WTC11 (cell line): ENCODE measurements at regions not wholly inside any gene's neighbourhood (a gene's known extent, or its start where the extent isn't known, plus 50 kb on each side); places are given as distances from the start of the nearest gene placed in this dataset.
A peak's percentile ranks its signal among the peaks of the same experiment; 100 is the strongest.

Experiments used
- ATAC-seq: fragments of 200-7000 bp; cut with Tn5 transposase; 2 replicates; pipeline ENCODE4 v1.10.0; 2021; ENCODE audit warnings: mild to moderate bottlenecking, moderate library complexity
- CTCF ChIA-PET: fragments of 300-600 bp; sonication (Branson Sonifier 250); formaldehyde crosslinking; loops from one replicate; lab custom pipeline; 2021; ENCODE audit warnings: antibody characterized with exemption; lab: Charles Lee
- POLR2A ChIA-PET: fragments of 350-600 bp; sonication (Branson Sonifier 250); formaldehyde crosslinking; loops from one replicate; lab custom pipeline; 2021; ENCODE audit warnings: antibody characterized with exemption; lab: Charles Lee
- DNase-seq: peaks from one replicate; pipeline ENCODE4 v3.0.0; 2021; ENCODE audit warnings: low spot score
- H3K27ac Mint-ChIP-seq: 2 replicates; pipeline ENCODE4 v1.8.0; 2021; ENCODE audit warnings: mixed read lengths
- H3K27me3 Mint-ChIP-seq: 2 replicates; pipeline ENCODE4 v1.8.0; 2021; ENCODE audit warnings: low read depth, mild to moderate bottlenecking, moderate library complexity, mixed read lengths
- H3K36me3 Mint-ChIP-seq: 2 replicates; pipeline ENCODE4 v1.8.0; 2021; ENCODE audit warnings: mixed read lengths
- H3K4me1 Mint-ChIP-seq: 2 replicates; pipeline ENCODE4 v1.8.0; 2022; ENCODE audit warnings: mixed read lengths
- H3K4me3 Mint-ChIP-seq: 2 replicates; pipeline ENCODE4 v1.8.0; 2021; ENCODE audit warnings: mild to moderate bottlenecking, moderate library complexity, mixed read lengths
- H3K9me3 Mint-ChIP-seq: 2 replicates; pipeline ENCODE4 v1.8.0; 2021; ENCODE audit warnings: mixed read lengths
- CBFB ChIP-seq: sonication (generic); formaldehyde crosslinking; IDR thresholded peaks from 2 replicates; pipeline ENCODE4 v1.8.1; 2022; ENCODE audit warnings: mild to moderate bottlenecking, low read depth, missing genetic modification reagents
- CREB1 ChIP-seq: sonication (generic); formaldehyde crosslinking; IDR thresholded peaks from 2 replicates; pipeline ENCODE4 v1.8.0; 2023; ENCODE audit warnings: mild to moderate bottlenecking, missing genetic modification reagents
- E2F4 ChIP-seq: sonication (generic); formaldehyde crosslinking; IDR thresholded peaks from 2 replicates; pipeline ENCODE4 v1.8.1; 2022; ENCODE audit warnings: low read depth, mild to moderate bottlenecking, moderate library complexity, missing genetic modification reagents, borderline replicate concordance
- FOXP4 ChIP-seq: sonication (generic); formaldehyde crosslinking; IDR thresholded peaks from 2 replicates; pipeline ENCODE4 v1.8.0; 2022; ENCODE audit warnings: mild to moderate bottlenecking, missing genetic modification reagents
- GABPB1 ChIP-seq: sonication (generic); formaldehyde crosslinking; IDR thresholded peaks from 2 replicates; pipeline ENCODE4 v1.8.1; 2023; ENCODE audit warnings: mild to moderate bottlenecking, missing genetic modification reagents
- JAZF1 ChIP-seq: fragments of 250-450 bp; sonication (Bioruptor Pico); IDR thresholded peaks from 2 replicates; pipeline ENCODE4 v1.9.0; 2021; ENCODE audit warnings: moderate library complexity, mild to moderate bottlenecking, inconsistent platforms
- KAT7 ChIP-seq: sonication (generic); formaldehyde crosslinking; IDR thresholded peaks from 2 replicates; pipeline ENCODE4 v1.8.1; 2023; ENCODE audit warnings: missing genetic modification reagents, mild to moderate bottlenecking, borderline replicate concordance
- OVOL2 ChIP-seq: fragments of 250-450 bp; sonication (Bioruptor Pico); IDR thresholded peaks from 2 replicates; pipeline ENCODE4 v1.9.0; 2021; ENCODE audit warnings: mild to moderate bottlenecking, borderline replicate concordance
- RELA ChIP-seq: sonication (generic); formaldehyde crosslinking; IDR thresholded peaks from 2 replicates; pipeline ENCODE4 v1.8.1; 2022; ENCODE audit warnings: missing genetic modification reagents, mild to moderate bottlenecking, borderline replicate concordance
- TCF7 ChIP-seq: sonication (generic); formaldehyde crosslinking; IDR thresholded peaks from 2 replicates; pipeline ENCODE4 v1.8.0; 2022; ENCODE audit warnings: mild to moderate bottlenecking, low read depth, missing genetic modification reagents, moderate library complexity
- ZNF425 ChIP-seq: fragments of 250-450 bp; sonication (Bioruptor Pico); conservative IDR thresholded peaks from 2 replicates; pipeline ENCODE4 v1.9.0; 2021; ENCODE audit warnings: mild to moderate bottlenecking
- TF ChIP-seq, protein P1 (sequence below): fragments of 250-450 bp; sonication (Bioruptor Pico); IDR thresholded peaks from 2 replicates; pipeline ENCODE4 v1.9.0; 2021; ENCODE audit warnings: moderate library complexity, mild to moderate bottlenecking, inconsistent platforms, borderline replicate concordance
- TF ChIP-seq, protein P2 (sequence below): fragments of 250-450 bp; sonication (Bioruptor Pico); IDR thresholded peaks from 2 replicates; pipeline ENCODE4 v1.9.0; 2021; ENCODE audit warnings: mild to moderate bottlenecking
- TF ChIP-seq, protein P3 (sequence below): sonication (generic); formaldehyde crosslinking; IDR thresholded peaks from 2 replicates; pipeline ENCODE4 v1.8.1; 2023; ENCODE audit warnings: mild to moderate bottlenecking, missing genetic modification reagents, moderate library complexity
- TF ChIP-seq, protein P4 (sequence below): sonication (generic); formaldehyde crosslinking; IDR thresholded peaks from 2 replicates; pipeline ENCODE4 v1.8.1; 2022; ENCODE audit warnings: low read depth, missing genetic modification reagents, borderline replicate concordance

- TF ChIP-seq, protein P1, sequence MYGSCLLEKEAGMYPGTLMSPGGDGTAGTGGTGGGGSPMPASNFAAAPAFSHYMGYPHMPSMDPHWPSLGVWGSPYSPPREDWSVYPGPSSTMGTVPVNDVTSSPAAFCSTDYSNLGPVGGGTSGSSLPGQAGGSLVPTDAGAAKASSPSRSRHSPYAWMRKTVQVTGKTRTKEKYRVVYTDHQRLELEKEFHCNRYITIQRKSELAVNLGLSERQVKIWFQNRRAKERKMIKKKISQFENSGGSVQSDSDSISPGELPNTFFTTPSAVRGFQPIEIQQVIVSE (CRISPR knock-in tag), result no peak
- TF ChIP-seq, all 79 proteins: peak for 0
These were observed 459.9 kb upstream of the CELF4 start (continued) for GRCh38 chr18:38025433-38026038.

- Mint-ChIP-seq H3K4me3 (no peak overlapping the region), H3K27ac (no peak overlapping the region), H3K4me1 (peaks cover 26% of the 10 kb centered on the region), H3K9me3 (peaks cover 3% of the 10 kb centered on the region; the same call in 1 of the 2 replicates), H3K36me3 (0 out of 2 replicates have a peak, but pooled peaks cover 3% of the 10 kb centered on the region), H3K27me3 (no peaks in the 10 kb centered on the region)
- ATAC-seq, result no peak
- TF ChIP-seq CREB1 (CRISPR knock-in tag) (no peak), GABPB1 (no peak), OVOL2 (CRISPR knock-in tag) (no peak)
- TF ChIP-seq, protein P2, sequence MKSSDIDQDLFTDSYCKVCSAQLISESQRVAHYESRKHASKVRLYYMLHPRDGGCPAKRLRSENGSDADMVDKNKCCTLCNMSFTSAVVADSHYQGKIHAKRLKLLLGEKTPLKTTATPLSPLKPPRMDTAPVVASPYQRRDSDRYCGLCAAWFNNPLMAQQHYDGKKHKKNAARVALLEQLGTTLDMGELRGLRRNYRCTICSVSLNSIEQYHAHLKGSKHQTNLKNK, result no peak
- CTCF ChIA-PET, result no interaction called here
- POLR2A ChIA-PET, result no interaction called here
- no peak for DNase-seq
These were observed 458.3 kb upstream of the CELF4 start for GRCh38 chr18:38023871-38024270.

GRCh38 chr18:38022234-38022633, 456.6 kb upstream of the CELF4 start:
- no peak overlapping the region for H3K27ac Mint-ChIP-seq
- H3K4me1 Mint-ChIP-seq, result peaks cover 26% of the 10 kb centered on the region

DNA sequence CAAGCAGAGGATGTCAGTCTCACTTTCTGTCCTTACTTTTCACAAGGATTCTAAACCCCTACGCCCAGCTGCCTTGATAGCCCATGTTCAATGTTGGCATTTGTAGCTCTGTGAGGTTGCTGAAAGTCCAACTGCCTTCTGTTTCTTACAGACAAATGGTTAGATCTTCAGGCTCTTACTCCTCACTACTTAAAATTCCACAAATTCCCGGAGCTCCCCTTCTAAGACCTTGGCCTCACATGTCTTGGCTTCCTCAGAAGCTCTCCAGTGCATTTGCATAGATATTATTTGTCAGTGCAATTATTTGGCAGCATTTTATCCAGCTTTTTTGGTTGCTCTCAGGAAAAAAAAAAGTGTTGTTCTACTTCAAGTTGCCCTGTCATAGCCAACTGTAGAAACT, 453.7 kb upstream of the CELF4 start:
- no peaks in the 10 kb centered on the region for H3K27me3 Mint-ChIP-seq
- CTCF ChIA-PET, result interaction anchor here (0.9 kb wide), 1 partner anchor 241 kb away, joined by 5 read pairs; no protein-coding TSS in a partner anchor
- H3K27ac Mint-ChIP-seq, result no peak overlapping the region; the same call in 1 of the 2 replicates
- POLR2A ChIA-PET, result interaction anchor here (0.7 kb wide), 1 partner anchor 31 kb away, joined by 4 read pairs; no protein-coding TSS in a partner anchor
- ATAC-seq (peak; percentile 48), DNase-seq (no peak)
- H3K36me3 Mint-ChIP-seq, result no peaks in the 10 kb centered on the region
- H3K9me3 Mint-ChIP-seq, result peaks cover 12% of the 10 kb centered on the region
- no peak overlapping the region for H3K4me3 Mint-ChIP-seq
- peaks cover 8% of the 10 kb centered on the region for H3K4me1 Mint-ChIP-seq
- TF ChIP-seq ZNF425 (CRISPR knock-in tag) (no peak), FOXP4 (CRISPR knock-in tag) (no peak), TCF7 (CRISPR knock-in tag) (no peak), JAZF1 (no peak), E2F4 (CRISPR knock-in tag) (no peak), KAT7 (CRISPR knock-in tag) (no peak)
- TF ChIP-seq, protein P3, sequence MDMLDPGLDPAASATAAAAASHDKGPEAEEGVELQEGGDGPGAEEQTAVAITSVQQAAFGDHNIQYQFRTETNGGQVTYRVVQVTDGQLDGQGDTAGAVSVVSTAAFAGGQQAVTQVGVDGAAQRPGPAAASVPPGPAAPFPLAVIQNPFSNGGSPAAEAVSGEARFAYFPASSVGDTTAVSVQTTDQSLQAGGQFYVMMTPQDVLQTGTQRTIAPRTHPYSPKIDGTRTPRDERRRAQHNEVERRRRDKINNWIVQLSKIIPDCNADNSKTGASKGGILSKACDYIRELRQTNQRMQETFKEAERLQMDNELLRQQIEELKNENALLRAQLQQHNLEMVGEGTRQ (CRISPR knock-in tag), result no peak

More at GRCh38 chr18:38022234-38022633, 456.6 kb upstream of the CELF4 start:
- Mint-ChIP-seq H3K4me3 (no peak overlapping the region), H3K36me3 (0 out of 2 replicates have a peak, but pooled peaks cover 3% of the 10 kb centered on the region), H3K9me3 (peaks cover 3% of the 10 kb centered on the region; the same call in 1 of the 2 replicates), H3K27me3 (no peaks in the 10 kb centered on the region)
- DNase-seq (no peak), ATAC-seq (no peak)
- POLR2A ChIA-PET, result no interaction called here
- TF ChIP-seq, protein P1 (CRISPR knock-in tag), result no peak
- TF ChIP-seq, protein P4, sequence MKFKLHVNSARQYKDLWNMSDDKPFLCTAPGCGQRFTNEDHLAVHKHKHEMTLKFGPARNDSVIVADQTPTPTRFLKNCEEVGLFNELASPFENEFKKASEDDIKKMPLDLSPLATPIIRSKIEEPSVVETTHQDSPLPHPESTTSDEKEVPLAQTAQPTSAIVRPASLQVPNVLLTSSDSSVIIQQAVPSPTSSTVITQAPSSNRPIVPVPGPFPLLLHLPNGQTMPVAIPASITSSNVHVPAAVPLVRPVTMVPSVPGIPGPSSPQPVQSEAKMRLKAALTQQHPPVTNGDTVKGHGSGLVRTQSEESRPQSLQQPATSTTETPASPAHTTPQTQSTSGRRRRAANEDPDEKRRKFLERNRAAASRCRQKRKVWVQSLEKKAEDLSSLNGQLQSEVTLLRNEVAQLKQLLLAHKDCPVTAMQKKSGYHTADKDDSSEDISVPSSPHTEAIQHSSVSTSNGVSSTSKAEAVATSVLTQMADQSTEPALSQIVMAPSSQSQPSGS (CRISPR knock-in tag), result no peak
- TF ChIP-seq RELA (CRISPR knock-in tag), result no peak
- no peak for TF ChIP-seq CBFB
- CTCF ChIA-PET, result no interaction called here
